Esophagus squamous epithelium (tissue), 4 donors: ENCODE measurements at regions not wholly inside any gene's neighbourhood (a gene's known extent, or its start where the extent isn't known, plus 50 kb on each side); places are given as distances from the start of the nearest gene placed in this dataset.

Source experiments
- POLR2A ChIP-seq, 4 donors: fragments of 450-650 bp; IDR thresholded peaks; one replicate each; pipeline ENCODE4 v1.6.1; 2017; ENCODE audit warnings: antibody characterized with exemption in 4 of 4, mild to moderate bottlenecking in 4 of 4, moderate library complexity in 3 of 4
- TF ChIP-seq, protein P1 (sequence below), 6 experiments: fragments of 450-650 bp in 4 of 6; fragments of 200-600 bp in 2 of 6; sonication (generic) in 2 of 6; IDR thresholded peaks; one replicate each; pipeline ENCODE4 v1.5.1; 2016 to 2019; ENCODE audit warnings: antibody characterized with exemption in 6 of 6, mild to moderate bottlenecking in 4 of 6, moderate library complexity in 4 of 6

DNA sequence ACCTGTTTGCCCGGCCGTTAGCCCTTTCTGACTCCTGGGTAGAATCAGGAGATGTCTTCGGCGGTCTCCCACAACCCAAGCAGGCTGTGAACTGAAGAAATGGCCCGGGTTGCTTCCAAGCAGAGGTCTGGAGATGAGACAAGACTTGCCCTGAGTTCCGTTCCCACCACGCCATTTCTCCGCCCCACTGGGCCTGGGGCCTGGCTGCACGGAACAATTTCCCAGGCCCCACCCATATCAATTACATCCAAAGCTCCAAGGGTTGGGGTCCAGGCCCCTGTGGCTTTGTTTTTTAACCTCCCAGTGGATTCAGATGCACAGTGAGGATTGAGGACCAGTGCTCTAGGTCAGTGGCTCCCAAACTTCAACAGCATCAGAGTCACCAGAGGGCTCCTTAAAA is 214.5 kb upstream of the ARID1B start:
- TF ChIP-seq, protein P1, sequence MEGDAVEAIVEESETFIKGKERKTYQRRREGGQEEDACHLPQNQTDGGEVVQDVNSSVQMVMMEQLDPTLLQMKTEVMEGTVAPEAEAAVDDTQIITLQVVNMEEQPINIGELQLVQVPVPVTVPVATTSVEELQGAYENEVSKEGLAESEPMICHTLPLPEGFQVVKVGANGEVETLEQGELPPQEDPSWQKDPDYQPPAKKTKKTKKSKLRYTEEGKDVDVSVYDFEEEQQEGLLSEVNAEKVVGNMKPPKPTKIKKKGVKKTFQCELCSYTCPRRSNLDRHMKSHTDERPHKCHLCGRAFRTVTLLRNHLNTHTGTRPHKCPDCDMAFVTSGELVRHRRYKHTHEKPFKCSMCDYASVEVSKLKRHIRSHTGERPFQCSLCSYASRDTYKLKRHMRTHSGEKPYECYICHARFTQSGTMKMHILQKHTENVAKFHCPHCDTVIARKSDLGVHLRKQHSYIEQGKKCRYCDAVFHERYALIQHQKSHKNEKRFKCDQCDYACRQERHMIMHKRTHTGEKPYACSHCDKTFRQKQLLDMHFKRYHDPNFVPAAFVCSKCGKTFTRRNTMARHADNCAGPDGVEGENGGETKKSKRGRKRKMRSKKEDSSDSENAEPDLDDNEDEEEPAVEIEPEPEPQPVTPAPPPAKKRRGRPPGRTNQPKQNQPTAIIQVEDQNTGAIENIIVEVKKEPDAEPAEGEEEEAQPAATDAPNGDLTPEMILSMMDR (IDR thresholded peaks at IDR 0.05), result no peak
- TF ChIP-seq POLR2A (IDR thresholded peaks at IDR 0.05), result no peak
